ENCODE measurements at regions not wholly inside any gene's neighbourhood (a gene's known extent, or its start where the extent isn't known, plus 50 kb on each side); places are given as distances from the start of the nearest gene placed in this dataset.

- Histone ChIP-seq H3K4me3 (no peak overlapping the region), H3K36me3 (no peaks in the 10 kb centered on the region), H3K27me3 (no peaks in the 10 kb centered on the region), H3K9me3 (no peaks in the 10 kb centered on the region), H3K4me1 (peaks cover 0 to 44% (median 14%) of the 10 kb centered on the region in 4 donors), H3K27ac (no peak overlapping the region)
- intact Hi-C loops (cut with DNase I; ENCODE audit: low total_unique reads) = no loop called here
- DNase-seq = no peak
- TF ChIP-seq, protein P1, sequence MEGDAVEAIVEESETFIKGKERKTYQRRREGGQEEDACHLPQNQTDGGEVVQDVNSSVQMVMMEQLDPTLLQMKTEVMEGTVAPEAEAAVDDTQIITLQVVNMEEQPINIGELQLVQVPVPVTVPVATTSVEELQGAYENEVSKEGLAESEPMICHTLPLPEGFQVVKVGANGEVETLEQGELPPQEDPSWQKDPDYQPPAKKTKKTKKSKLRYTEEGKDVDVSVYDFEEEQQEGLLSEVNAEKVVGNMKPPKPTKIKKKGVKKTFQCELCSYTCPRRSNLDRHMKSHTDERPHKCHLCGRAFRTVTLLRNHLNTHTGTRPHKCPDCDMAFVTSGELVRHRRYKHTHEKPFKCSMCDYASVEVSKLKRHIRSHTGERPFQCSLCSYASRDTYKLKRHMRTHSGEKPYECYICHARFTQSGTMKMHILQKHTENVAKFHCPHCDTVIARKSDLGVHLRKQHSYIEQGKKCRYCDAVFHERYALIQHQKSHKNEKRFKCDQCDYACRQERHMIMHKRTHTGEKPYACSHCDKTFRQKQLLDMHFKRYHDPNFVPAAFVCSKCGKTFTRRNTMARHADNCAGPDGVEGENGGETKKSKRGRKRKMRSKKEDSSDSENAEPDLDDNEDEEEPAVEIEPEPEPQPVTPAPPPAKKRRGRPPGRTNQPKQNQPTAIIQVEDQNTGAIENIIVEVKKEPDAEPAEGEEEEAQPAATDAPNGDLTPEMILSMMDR (IDR thresholded peaks at IDR 0.05) = no peak
These were observed 102.5 kb upstream of the MAF start for GRCh38 chr16:79703066-79703465.

DNA sequence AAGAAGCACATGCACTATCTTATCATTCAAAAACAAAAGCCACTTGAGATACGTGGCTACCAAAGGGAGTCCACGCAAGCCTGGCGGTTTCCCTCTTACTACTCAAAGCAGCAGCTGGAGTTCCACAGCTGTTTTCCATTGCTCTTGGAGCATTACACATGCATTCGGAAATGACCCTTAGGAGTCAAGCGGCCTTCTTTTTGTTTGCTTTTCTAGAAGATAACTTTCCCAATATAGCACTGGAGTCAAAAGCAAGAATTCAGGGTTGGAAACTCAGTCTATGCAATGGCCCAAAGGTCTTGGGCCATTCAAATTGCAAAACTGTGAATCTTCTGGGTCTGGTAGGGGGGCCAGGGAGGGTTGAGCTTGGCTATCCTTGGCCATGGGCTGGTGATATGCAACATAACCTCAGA lies 97.8 kb upstream of the MAF start:
- Histone ChIP-seq H3K27ac (peak overlapping the region in 1 of 2 donors; percentile 10), H3K27me3 (no peaks in the 10 kb centered on the region), H3K4me3 (no peak overlapping the region), H3K36me3 (no peaks in the 10 kb centered on the region), H3K4me1 (peaks cover 0 to 20% (median 9%) of the 10 kb centered on the region in 4 donors), H3K9me3 (peaks cover 0 to 4% (median 0%) of the 10 kb centered on the region in 3 donors)
- TF ChIP-seq, protein P1 (IDR thresholded peaks at IDR 0.05) = no peak
- DNase-seq = peak in 1 of 2 donors; percentile 50
- intact Hi-C loops (cut with DNase I; ENCODE audit: low total_unique reads) = no loop called here

- H3K4me3 ChIP-seq = no peak overlapping the region
- peaks cover 0 to 13% (median 9%) of the 10 kb centered on the region in 4 donors for H3K4me1 ChIP-seq
- intact Hi-C loops (cut with DNase I; ENCODE audit: low total_unique reads) = no loop called here
- DNase-seq = no peak
- H3K36me3 ChIP-seq = no peaks in the 10 kb centered on the region
- H3K9me3 ChIP-seq = peaks cover 0 to 10% (median 0%) of the 10 kb centered on the region in 3 donors
- no peak overlapping the region for H3K27ac ChIP-seq
- H3K27me3 ChIP-seq = no peaks in the 10 kb centered on the region
- TF ChIP-seq, protein P1 (IDR thresholded peaks at IDR 0.05) = no peak
These were observed 97.1 kb upstream of the MAF start for GRCh38 chr16:79697562-79698112.

DNA sequence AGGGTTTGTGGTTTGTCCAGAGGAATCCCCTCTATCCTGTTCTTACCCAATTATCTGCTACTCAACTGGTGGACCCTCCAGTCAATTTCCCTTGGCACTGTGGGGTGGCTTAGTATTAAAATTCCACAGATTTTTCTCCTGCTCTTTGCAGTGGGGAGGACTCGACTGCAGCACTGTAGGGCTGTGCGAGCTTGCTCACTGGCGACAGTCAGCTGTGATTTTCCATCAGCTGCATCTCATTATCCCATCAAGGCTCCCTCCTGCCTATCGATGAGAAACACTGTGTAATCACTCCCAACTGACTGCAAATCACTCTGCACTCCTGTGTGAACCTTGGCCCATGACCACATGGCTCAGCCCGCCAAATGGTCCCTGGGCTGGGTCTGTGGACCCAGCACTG lies 90.5 kb upstream of the MAF start:
- no peaks in the 10 kb centered on the region for H3K4me1 ChIP-seq
- intact Hi-C loops (cut with DNase I; ENCODE audit: low total_unique reads) = no loop called here
- TF ChIP-seq, protein P1 (IDR thresholded peaks at IDR 0.05) = no peak
- no peak for DNase-seq
- H3K9me3 ChIP-seq = peaks cover 0 to 10% (median 0%) of the 10 kb centered on the region in 3 donors
- no peak overlapping the region for H3K4me3 ChIP-seq
- H3K36me3 ChIP-seq = no peaks in the 10 kb centered on the region
- no peak overlapping the region for H3K27ac ChIP-seq
- H3K27me3 ChIP-seq = no peaks in the 10 kb centered on the region

- intact Hi-C loops (cut with DNase I; ENCODE audit: low total_unique reads) = no loop called here
- TF ChIP-seq, protein P1 (IDR thresholded peaks at IDR 0.05) = no peak
- Histone ChIP-seq H3K27me3 (no peaks in the 10 kb centered on the region), H3K36me3 (no peaks in the 10 kb centered on the region), H3K27ac (no peak overlapping the region), H3K9me3 (peaks cover 0 to 10% (median 0%) of the 10 kb centered on the region in 3 donors), H3K4me3 (no peak overlapping the region), H3K4me1 (no peaks in the 10 kb centered on the region)
- no peak for DNase-seq
These were observed 89.6 kb upstream of the MAF start for GRCh38 chr16:79690159-79690558.
